ENCODE measurements at regions not wholly inside any gene's neighbourhood (a gene's known extent, or its start where the extent isn't known, plus 50 kb on each side); places are given as distances from the start of the nearest gene placed in this dataset.

- no peaks in the 10 kb centered on the region; the same call in 1 of the 2 replicates for H3K9me3 ChIP-seq (ENCODE audit: insufficient read depth, low read length)
- no peak for TF ChIP-seq CTCF (IDR thresholded peaks at IDR 0.05; ENCODE audit: insufficient read depth, low read length, poor library complexity, severe bottlenecking)
- TF ChIP-seq EZH2phosphoT487 (conservative IDR thresholded peaks at IDR 0.05; ENCODE audit: low read length) = no peak
Observed at GRCh38 chr6:159331451-159331850, 162.3 kb downstream of the FNDC1 start.

DNA sequence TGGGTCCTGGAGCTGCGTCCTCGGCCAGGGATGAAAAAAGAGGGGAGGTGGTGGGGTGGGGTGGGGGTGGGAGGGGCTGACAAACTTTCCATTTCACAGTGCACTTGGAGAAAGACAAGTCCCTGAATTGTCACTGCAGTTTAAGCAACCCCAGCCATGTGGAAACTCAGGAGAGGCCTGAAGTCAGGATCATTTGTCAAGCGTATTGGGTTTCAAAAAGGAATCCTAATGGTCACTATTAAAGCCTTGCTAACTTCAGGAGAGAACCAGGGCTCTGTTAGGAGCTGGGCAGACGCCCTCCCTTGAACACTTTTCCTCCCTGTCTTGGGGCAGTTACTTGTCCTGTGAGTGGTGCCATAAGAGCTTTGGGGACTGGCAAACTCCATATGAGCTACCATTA, 159.9 kb downstream of the FNDC1 start:
- Histone ChIP-seq H3K4me3 (ENCODE audit: insufficient read depth, low read length, poor library complexity, severe bottlenecking) (no peak overlapping the region), H3K9me3 (ENCODE audit: insufficient read depth, low read length) (no peaks in the 10 kb centered on the region; the same call in 1 of the 2 replicates), H3K27ac (ENCODE audit: low read depth, low read length) (no peak overlapping the region), H3K27me3 (ENCODE audit: low read length) (no peaks in the 10 kb centered on the region), H3K79me2 (ENCODE audit: insufficient read depth, low read length) (no peaks in the 10 kb centered on the region), H3K9ac (ENCODE audit: low read length) (no peak overlapping the region), H3K36me3 (ENCODE audit: low read length) (no peaks in the 10 kb centered on the region), H4K20me1 (ENCODE audit: low read depth, low read length) (no peaks in the 10 kb centered on the region), H3F3A (ENCODE audit: insufficient read depth) (no peaks in the 10 kb centered on the region), H2AFZ (ENCODE audit: low read depth, low read length, severe bottlenecking) (no peak overlapping the region), H3K9me2 (replicated peaks; ENCODE audit: insufficient read depth, low read length) (no peaks in the 10 kb centered on the region), H3K4me2 (ENCODE audit: low read depth, low read length, poor library complexity, severe bottlenecking) (no peak overlapping the region)
- TF ChIP-seq CTCF (IDR thresholded peaks at IDR 0.05; ENCODE audit: insufficient read depth, low read length, poor library complexity, severe bottlenecking) = no peak
- TF ChIP-seq EZH2phosphoT487 (conservative IDR thresholded peaks at IDR 0.05; ENCODE audit: low read length) = no peak

More at GRCh38 chr6:159331451-159331850, 162.3 kb downstream of the FNDC1 start:
- Histone ChIP-seq H3F3A (ENCODE audit: insufficient read depth) (no peaks in the 10 kb centered on the region), H3K36me3 (ENCODE audit: low read length) (no peaks in the 10 kb centered on the region), H3K27me3 (ENCODE audit: low read length) (no peaks in the 10 kb centered on the region), H3K9me2 (replicated peaks; ENCODE audit: insufficient read depth, low read length) (no peaks in the 10 kb centered on the region), H3K27ac (ENCODE audit: low read depth, low read length) (no peak overlapping the region), H2AFZ (ENCODE audit: low read depth, low read length, severe bottlenecking) (no peak overlapping the region), H4K20me1 (ENCODE audit: low read depth, low read length) (no peaks in the 10 kb centered on the region), H3K79me2 (ENCODE audit: insufficient read depth, low read length) (no peaks in the 10 kb centered on the region), H3K9ac (ENCODE audit: low read length) (no peak overlapping the region), H3K4me2 (ENCODE audit: low read depth, low read length, poor library complexity, severe bottlenecking) (no peak overlapping the region), H3K4me3 (ENCODE audit: insufficient read depth, low read length, poor library complexity, severe bottlenecking) (no peak overlapping the region)

DNA sequence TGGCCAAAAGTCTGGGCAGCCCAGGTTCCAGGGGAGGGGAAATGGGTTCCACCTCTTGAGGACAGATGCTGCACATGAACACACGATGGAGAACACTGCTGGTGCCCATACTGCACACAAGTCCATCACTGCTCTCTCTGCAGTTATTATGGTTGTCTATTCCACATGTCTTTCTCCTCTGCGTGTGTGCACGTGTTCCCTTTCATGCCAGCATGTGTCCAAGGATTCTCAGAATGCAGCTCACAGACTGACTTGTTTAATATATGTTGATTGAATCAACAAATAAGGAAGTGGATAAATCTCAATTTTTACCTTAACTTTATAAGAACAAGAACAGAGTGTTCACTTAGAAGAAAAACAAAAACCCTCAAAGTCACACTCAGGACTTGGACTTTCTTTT, 158.9 kb downstream of the FNDC1 start:
- Histone ChIP-seq H4K20me1 (ENCODE audit: low read depth, low read length) (no peaks in the 10 kb centered on the region), H3K79me2 (ENCODE audit: insufficient read depth, low read length) (no peaks in the 10 kb centered on the region), H3F3A (ENCODE audit: insufficient read depth) (no peaks in the 10 kb centered on the region), H3K27me3 (ENCODE audit: low read length) (no peaks in the 10 kb centered on the region), H3K9ac (ENCODE audit: low read length) (no peak overlapping the region), H3K9me3 (ENCODE audit: insufficient read depth, low read length) (no peaks in the 10 kb centered on the region; the same call in 1 of the 2 replicates), H2AFZ (ENCODE audit: low read depth, low read length, severe bottlenecking) (no peak overlapping the region), H3K27ac (ENCODE audit: low read depth, low read length) (no peak overlapping the region), H3K9me2 (replicated peaks; ENCODE audit: insufficient read depth, low read length) (no peaks in the 10 kb centered on the region), H3K4me2 (ENCODE audit: low read depth, low read length, poor library complexity, severe bottlenecking) (no peak overlapping the region), H3K36me3 (ENCODE audit: low read length) (no peaks in the 10 kb centered on the region), H3K4me3 (ENCODE audit: insufficient read depth, low read length, poor library complexity, severe bottlenecking) (no peak overlapping the region)
- no peak for TF ChIP-seq EZH2phosphoT487 (conservative IDR thresholded peaks at IDR 0.05; ENCODE audit: low read length)
- no peak for TF ChIP-seq CTCF (IDR thresholded peaks at IDR 0.05; ENCODE audit: insufficient read depth, low read length, poor library complexity, severe bottlenecking)

Data from SU-DHL-6 (cell line).